ENCODE measurements at regions not wholly inside any gene's neighbourhood (a gene's known extent, or its start where the extent isn't known, plus 50 kb on each side); places are given as distances from the start of the nearest gene placed in this dataset.

- no CpG with 5 or more reads among the region's 2 CpGs for WGBS (ENCODE audit: insufficient coverage)
- H3K36me3 ChIP-seq (ENCODE audit: control insufficient read depth, insufficient read depth, low read length): no peaks in the 10 kb centered on the region
- DNase-seq: no peak
- H3K27me3 ChIP-seq (ENCODE audit: control insufficient read depth, insufficient read depth, low read length): no peaks in the 10 kb centered on the region
- H3K4me3 ChIP-seq (ENCODE audit: low read length): no peak overlapping the region
- peaks cover 8% of the 10 kb centered on the region for H3K9me3 ChIP-seq (replicated peaks; ENCODE audit: control insufficient read depth, low read depth, low read length)
- H3K4me1 ChIP-seq (ENCODE audit: control insufficient read depth, insufficient read depth, low read length): no peaks in the 10 kb centered on the region
- no peak overlapping the region for H3K27ac ChIP-seq (ENCODE audit: low read length)
These were observed 336.4 kb upstream of the AGA start for GRCh38 chr4:177778623-177779022.

GRCh38 chr4:177785000-177785399 is 342.8 kb upstream of the AGA start:
- DNase-seq: no peak
- H3K9me3 ChIP-seq (replicated peaks; ENCODE audit: control insufficient read depth, low read depth, low read length): peaks cover 8% of the 10 kb centered on the region
- no peaks in the 10 kb centered on the region for H3K27me3 ChIP-seq (ENCODE audit: control insufficient read depth, insufficient read depth, low read length)
- H3K4me1 ChIP-seq (ENCODE audit: control insufficient read depth, insufficient read depth, low read length): no peaks in the 10 kb centered on the region
- H3K27ac ChIP-seq (ENCODE audit: low read length): no peak overlapping the region
- no peak overlapping the region for H3K4me3 ChIP-seq (ENCODE audit: low read length)
- H3K36me3 ChIP-seq (ENCODE audit: control insufficient read depth, insufficient read depth, low read length): no peaks in the 10 kb centered on the region
- WGBS (ENCODE audit: insufficient coverage): no CpG with 5 or more reads among the region's 4 CpGs

DNA sequence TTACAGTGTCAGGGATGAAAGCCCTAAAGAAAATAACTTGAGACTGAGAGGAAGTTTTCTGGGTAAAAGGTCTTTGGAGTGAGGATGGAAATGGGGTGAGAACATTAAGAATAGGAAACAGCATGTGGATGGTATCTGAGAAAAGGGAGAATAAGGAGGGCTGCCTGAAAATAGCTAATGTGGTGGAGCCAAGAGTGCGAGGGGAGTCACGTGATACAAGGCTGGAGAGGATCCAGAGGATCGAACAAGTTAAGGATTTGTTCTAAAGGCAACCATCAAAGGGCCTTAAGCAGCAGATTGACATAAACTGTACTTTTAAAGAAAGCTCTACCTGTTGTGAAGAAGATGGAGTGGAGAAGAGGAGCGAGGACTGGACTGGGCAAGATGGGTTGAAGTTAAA is 347.4 kb upstream of the AGA start:
- H3K4me1 ChIP-seq (ENCODE audit: control insufficient read depth, insufficient read depth, low read length): no peaks in the 10 kb centered on the region
- no peak overlapping the region for H3K4me3 ChIP-seq (ENCODE audit: low read length)
- DNase-seq: no peak
- H3K36me3 ChIP-seq (ENCODE audit: control insufficient read depth, insufficient read depth, low read length): no peaks in the 10 kb centered on the region
- 68% methylated on average over 3 of the region's 4 CpGs for WGBS (ENCODE audit: insufficient coverage)
- no peaks in the 10 kb centered on the region for H3K27me3 ChIP-seq (ENCODE audit: control insufficient read depth, insufficient read depth, low read length)
- no peaks in the 10 kb centered on the region for H3K9me3 ChIP-seq (replicated peaks; ENCODE audit: control insufficient read depth, low read depth, low read length)
- H3K27ac ChIP-seq (ENCODE audit: low read length): no peak overlapping the region

GRCh38 chr4:177791188-177791587 is 349.0 kb upstream of the AGA start:
- H3K4me1 ChIP-seq (ENCODE audit: control insufficient read depth, insufficient read depth, low read length): no peaks in the 10 kb centered on the region
- H3K4me3 ChIP-seq (ENCODE audit: low read length): no peak overlapping the region
- no peaks in the 10 kb centered on the region for H3K9me3 ChIP-seq (replicated peaks; ENCODE audit: control insufficient read depth, low read depth, low read length)
- no peak overlapping the region for H3K27ac ChIP-seq (ENCODE audit: low read length)
- WGBS (ENCODE audit: insufficient coverage): no CpG with 5 or more reads among the region's 4 CpGs
- DNase-seq: no peak
- H3K27me3 ChIP-seq (ENCODE audit: control insufficient read depth, insufficient read depth, low read length): no peaks in the 10 kb centered on the region
- H3K36me3 ChIP-seq (ENCODE audit: control insufficient read depth, insufficient read depth, low read length): no peaks in the 10 kb centered on the region

GRCh38 chr4:177796841-177797240 is 354.6 kb upstream of the AGA start:
- H3K27ac ChIP-seq (ENCODE audit: low read length): no peak overlapping the region
- H3K4me3 ChIP-seq (ENCODE audit: low read length): no peak overlapping the region
- no peaks in the 10 kb centered on the region for H3K4me1 ChIP-seq (ENCODE audit: control insufficient read depth, insufficient read depth, low read length)
- no peaks in the 10 kb centered on the region for H3K9me3 ChIP-seq (replicated peaks; ENCODE audit: control insufficient read depth, low read depth, low read length)
- 80% methylated on average over 1 of the region's 5 CpGs for WGBS (ENCODE audit: insufficient coverage)
- no peaks in the 10 kb centered on the region for H3K27me3 ChIP-seq (ENCODE audit: control insufficient read depth, insufficient read depth, low read length)
- no peak for DNase-seq
- H3K36me3 ChIP-seq (ENCODE audit: control insufficient read depth, insufficient read depth, low read length): no peaks in the 10 kb centered on the region

GRCh38 chr4:177798161-177798560 is 355.9 kb upstream of the AGA start:
- H3K27me3 ChIP-seq (ENCODE audit: control insufficient read depth, insufficient read depth, low read length): no peaks in the 10 kb centered on the region
- no peak for DNase-seq
- no peak overlapping the region for H3K4me3 ChIP-seq (ENCODE audit: low read length)
- H3K9me3 ChIP-seq (replicated peaks; ENCODE audit: control insufficient read depth, low read depth, low read length): no peaks in the 10 kb centered on the region
- no peaks in the 10 kb centered on the region for H3K4me1 ChIP-seq (ENCODE audit: control insufficient read depth, insufficient read depth, low read length)
- H3K36me3 ChIP-seq (ENCODE audit: control insufficient read depth, insufficient read depth, low read length): no peaks in the 10 kb centered on the region
- no CpG with 5 or more reads among the region's 1 CpG for whole genome bisulfite sequencing (ENCODE audit: insufficient coverage)
- no peak overlapping the region for H3K27ac ChIP-seq (ENCODE audit: low read length)

DNA sequence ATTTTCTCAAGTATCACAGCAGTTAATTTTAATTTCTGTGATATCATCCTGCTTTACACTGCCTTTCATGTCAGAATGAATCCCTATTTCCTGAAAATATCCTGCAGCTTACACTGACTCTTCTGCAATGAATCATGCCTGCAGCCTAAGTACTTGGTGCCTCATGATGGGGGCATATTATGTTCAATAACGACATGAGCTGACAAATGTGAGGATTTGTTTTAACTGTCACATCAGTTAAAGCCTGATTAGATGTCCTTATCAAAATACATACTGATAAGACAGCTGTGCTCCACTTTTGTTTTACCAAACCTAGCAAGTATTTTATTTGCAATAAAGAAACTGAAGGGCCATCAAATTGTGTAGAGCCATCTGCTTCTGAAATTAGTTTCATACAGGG is 359.9 kb upstream of the AGA start:
- H3K4me3 ChIP-seq (ENCODE audit: low read length): no peak overlapping the region
- no peak overlapping the region for H3K27ac ChIP-seq (ENCODE audit: low read length)
- H3K27me3 ChIP-seq (ENCODE audit: control insufficient read depth, insufficient read depth, low read length): no peaks in the 10 kb centered on the region
- no CpG with 5 or more reads among the region's 1 CpG for WGBS (ENCODE audit: insufficient coverage)
- DNase-seq: no peak
- H3K4me1 ChIP-seq (ENCODE audit: control insufficient read depth, insufficient read depth, low read length): no peaks in the 10 kb centered on the region
- H3K9me3 ChIP-seq (replicated peaks; ENCODE audit: control insufficient read depth, low read depth, low read length): no peaks in the 10 kb centered on the region
- H3K36me3 ChIP-seq (ENCODE audit: control insufficient read depth, insufficient read depth, low read length): no peaks in the 10 kb centered on the region

- Histone ChIP-seq H3K27me3 (ENCODE audit: control insufficient read depth, insufficient read depth, low read length) (no peaks in the 10 kb centered on the region), H3K27ac (ENCODE audit: low read length) (no peak overlapping the region)
- no CpG with 5 or more reads among the region's 1 CpG for WGBS (ENCODE audit: insufficient coverage)
These were observed 360.4 kb upstream of the AGA start for GRCh38 chr4:177802661-177803060.

GRCh38 chr4:177803151-177803550 is 360.9 kb upstream of the AGA start:
- Histone ChIP-seq H3K27me3 (ENCODE audit: control insufficient read depth, insufficient read depth, low read length) (no peaks in the 10 kb centered on the region), H3K4me1 (ENCODE audit: control insufficient read depth, insufficient read depth, low read length) (no peaks in the 10 kb centered on the region), H3K9me3 (replicated peaks; ENCODE audit: control insufficient read depth, low read depth, low read length) (no peaks in the 10 kb centered on the region), H3K27ac (ENCODE audit: low read length) (no peak overlapping the region), H3K4me3 (ENCODE audit: low read length) (no peak overlapping the region), H3K36me3 (ENCODE audit: control insufficient read depth, insufficient read depth, low read length) (no peaks in the 10 kb centered on the region)
- DNase-seq: no peak
- WGBS (ENCODE audit: insufficient coverage): 79% methylated on average over 2 of the region's 3 CpGs

More at GRCh38 chr4:177802661-177803060, 360.4 kb upstream of the AGA start:
- DNase-seq: no peak
- Histone ChIP-seq H3K4me1 (ENCODE audit: control insufficient read depth, insufficient read depth, low read length) (no peaks in the 10 kb centered on the region), H3K4me3 (ENCODE audit: low read length) (no peak overlapping the region), H3K36me3 (ENCODE audit: control insufficient read depth, insufficient read depth, low read length) (no peaks in the 10 kb centered on the region), H3K9me3 (replicated peaks; ENCODE audit: control insufficient read depth, low read depth, low read length) (no peaks in the 10 kb centered on the region)

DNA sequence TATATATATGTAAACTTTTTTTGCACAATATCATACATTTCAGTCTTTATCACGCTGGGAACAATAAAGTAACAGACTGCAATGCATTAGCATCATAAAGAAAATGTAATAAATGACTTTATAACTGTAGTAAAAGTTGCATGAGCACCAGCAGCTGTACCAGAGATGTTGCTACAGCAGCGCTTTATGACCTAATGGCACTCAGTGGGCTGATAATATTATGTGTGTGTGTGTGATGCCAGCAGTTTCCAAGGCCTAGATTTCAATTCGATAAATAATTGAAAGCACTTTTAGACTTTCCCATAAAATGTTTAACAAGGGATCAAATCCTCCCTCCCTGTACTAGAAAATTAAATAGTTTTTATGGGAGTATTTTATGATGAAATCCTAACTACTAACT is 367.6 kb upstream of the AGA start:
- Histone ChIP-seq H3K27ac (ENCODE audit: low read length) (no peak overlapping the region), H3K36me3 (ENCODE audit: control insufficient read depth, insufficient read depth, low read length) (no peaks in the 10 kb centered on the region), H3K4me1 (ENCODE audit: control insufficient read depth, insufficient read depth, low read length) (no peaks in the 10 kb centered on the region), H3K27me3 (ENCODE audit: control insufficient read depth, insufficient read depth, low read length) (no peaks in the 10 kb centered on the region), H3K9me3 (replicated peaks; ENCODE audit: control insufficient read depth, low read depth, low read length) (no peaks in the 10 kb centered on the region), H3K4me3 (ENCODE audit: low read length) (no peak overlapping the region)
- WGBS (ENCODE audit: insufficient coverage): no CpG with 5 or more reads among the region's 3 CpGs
- DNase-seq: no peak

DNA sequence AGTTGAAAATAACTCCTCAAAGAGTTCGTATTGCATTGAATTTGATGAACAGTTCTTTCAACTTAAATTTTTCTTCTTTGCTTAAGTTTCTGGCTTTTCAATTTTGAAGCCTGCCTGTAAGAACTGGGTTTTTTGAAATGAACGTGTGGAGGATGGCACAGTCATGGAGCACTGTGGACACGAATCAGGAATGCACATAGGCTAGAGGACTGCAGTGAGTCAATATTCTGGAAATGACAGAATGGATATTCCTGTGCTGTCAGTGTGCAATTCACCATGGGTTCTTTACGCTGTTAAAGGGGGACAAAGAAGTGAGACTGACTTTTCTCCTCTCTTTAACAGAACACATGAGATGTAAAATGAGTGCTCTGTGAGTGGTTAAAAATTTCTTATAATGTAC is 368.0 kb upstream of the AGA start:
- Histone ChIP-seq H3K27me3 (ENCODE audit: control insufficient read depth, insufficient read depth, low read length) (no peaks in the 10 kb centered on the region), H3K9me3 (replicated peaks; ENCODE audit: control insufficient read depth, low read depth, low read length) (no peaks in the 10 kb centered on the region), H3K36me3 (ENCODE audit: control insufficient read depth, insufficient read depth, low read length) (no peaks in the 10 kb centered on the region), H3K4me1 (ENCODE audit: control insufficient read depth, insufficient read depth, low read length) (no peaks in the 10 kb centered on the region), H3K4me3 (ENCODE audit: low read length) (no peak overlapping the region), H3K27ac (ENCODE audit: low read length) (no peak overlapping the region)
- no peak for DNase-seq
- WGBS (ENCODE audit: insufficient coverage): 80% methylated on average over 1 of the region's 4 CpGs

All from muscle of leg (tissue), 3 donors.